ENCODE measurements at regions not wholly inside any gene's neighbourhood (a gene's known extent, or its start where the extent isn't known, plus 50 kb on each side); places are given as distances from the start of the nearest gene placed in this dataset.

DNA sequence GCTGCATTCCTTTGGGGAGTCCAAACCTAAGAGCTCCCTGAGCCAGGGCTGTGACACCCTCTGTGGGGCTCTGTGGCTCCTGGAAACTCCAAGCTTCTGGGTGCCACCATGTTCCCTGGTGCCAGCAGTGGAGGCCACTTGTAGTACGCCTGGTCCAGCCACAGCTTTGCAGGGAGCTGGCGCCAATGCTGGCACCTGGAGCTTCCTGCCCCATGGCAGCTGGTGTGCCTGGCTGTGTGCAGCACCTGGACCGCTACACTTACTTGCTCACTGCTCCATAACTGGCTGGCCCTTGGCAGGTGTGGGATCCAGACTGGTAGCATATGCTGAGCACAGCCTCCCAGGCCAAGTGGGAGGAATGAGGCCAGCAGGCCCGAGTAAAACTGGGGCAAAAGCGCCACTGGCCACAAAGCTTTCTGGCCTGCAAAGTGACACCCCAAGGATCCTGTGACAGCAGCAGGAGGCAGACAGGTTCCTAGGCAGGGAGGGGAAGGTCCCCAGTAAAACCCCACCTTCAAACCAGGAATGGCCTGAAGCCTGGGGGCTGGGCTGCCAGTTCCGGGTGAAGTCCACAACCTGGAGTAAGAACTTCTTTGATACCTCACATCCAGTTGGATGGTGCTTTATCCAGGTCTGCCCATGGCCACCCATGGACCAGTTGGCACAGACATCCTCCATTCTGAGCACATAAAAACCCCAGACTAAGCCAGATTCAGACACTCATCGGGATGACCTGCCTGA is 461.0 kb downstream of the TBC1D32 start:
- Mint-ChIP-seq H3K9me3 (peaks cover 31% of the 10 kb centered on the region), H3K4me1 (ENCODE audit: low read depth) (no peaks in the 10 kb centered on the region), H3K27ac (no peak overlapping the region), H3K4me3 (no peak overlapping the region), H3K27me3 (ENCODE audit: insufficient read depth) (no peaks in the 10 kb centered on the region), H3K36me3 (ENCODE audit: low read depth) (no peaks in the 10 kb centered on the region; the same call in 1 of the 2 replicates)
- DNase-seq, result no peak
- no peak for TF ChIP-seq CTCF (IDR thresholded peaks at IDR 0.05)

DNA sequence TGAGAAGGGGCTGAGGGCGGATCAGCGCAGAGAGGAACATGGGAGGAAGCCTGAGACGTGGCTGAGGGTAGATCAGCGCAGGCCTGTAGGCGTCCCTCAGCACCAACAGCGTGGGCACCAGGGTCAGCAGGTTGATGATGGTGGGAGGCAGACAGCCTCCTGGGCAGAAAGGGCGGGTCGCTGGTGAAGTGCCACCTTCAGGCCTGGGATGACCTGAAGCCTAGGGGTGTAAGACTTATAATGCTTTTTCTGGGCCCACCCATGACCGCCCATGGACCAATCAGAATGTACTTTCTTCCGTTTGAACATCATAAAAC is 462.1 kb downstream of the TBC1D32 start:
- Mint-ChIP-seq H3K36me3 (ENCODE audit: low read depth) (no peaks in the 10 kb centered on the region), H3K27ac (no peak overlapping the region), H3K9me3 (peaks cover 26% of the 10 kb centered on the region), H3K4me1 (ENCODE audit: low read depth) (no peaks in the 10 kb centered on the region), H3K4me3 (no peak overlapping the region), H3K27me3 (ENCODE audit: insufficient read depth) (no peaks in the 10 kb centered on the region)
- DNase-seq, result no peak
- TF ChIP-seq CTCF (IDR thresholded peaks at IDR 0.05), result no peak

- no peaks in the 10 kb centered on the region for H3K27me3 Mint-ChIP-seq (ENCODE audit: insufficient read depth)
- peaks cover 27% of the 10 kb centered on the region for H3K9me3 Mint-ChIP-seq
- H3K4me3 Mint-ChIP-seq, result no peak overlapping the region
- H3K27ac Mint-ChIP-seq, result no peak overlapping the region
- TF ChIP-seq CTCF (IDR thresholded peaks at IDR 0.05), result no peak
- H3K36me3 Mint-ChIP-seq (ENCODE audit: low read depth), result no peaks in the 10 kb centered on the region
- H3K4me1 Mint-ChIP-seq (ENCODE audit: low read depth), result no peaks in the 10 kb centered on the region
- no peak for DNase-seq
Measured at GRCh38 chr6:120871416-120872261, 462.6 kb downstream of the TBC1D32 start.

- DNase-seq, result no peak
- H3K4me1 Mint-ChIP-seq (ENCODE audit: low read depth), result no peaks in the 10 kb centered on the region
- H3K4me3 Mint-ChIP-seq, result no peak overlapping the region
- H3K27ac Mint-ChIP-seq, result no peak overlapping the region
- H3K36me3 Mint-ChIP-seq (ENCODE audit: low read depth), result no peaks in the 10 kb centered on the region
- TF ChIP-seq CTCF (IDR thresholded peaks at IDR 0.05), result no peak
- H3K9me3 Mint-ChIP-seq, result peaks cover 25% of the 10 kb centered on the region
- no peaks in the 10 kb centered on the region; the same call in 1 of the 2 replicates for H3K27me3 Mint-ChIP-seq (ENCODE audit: insufficient read depth)
Measured at GRCh38 chr6:120869397-120869796, 464.9 kb downstream of the TBC1D32 start.

DNA sequence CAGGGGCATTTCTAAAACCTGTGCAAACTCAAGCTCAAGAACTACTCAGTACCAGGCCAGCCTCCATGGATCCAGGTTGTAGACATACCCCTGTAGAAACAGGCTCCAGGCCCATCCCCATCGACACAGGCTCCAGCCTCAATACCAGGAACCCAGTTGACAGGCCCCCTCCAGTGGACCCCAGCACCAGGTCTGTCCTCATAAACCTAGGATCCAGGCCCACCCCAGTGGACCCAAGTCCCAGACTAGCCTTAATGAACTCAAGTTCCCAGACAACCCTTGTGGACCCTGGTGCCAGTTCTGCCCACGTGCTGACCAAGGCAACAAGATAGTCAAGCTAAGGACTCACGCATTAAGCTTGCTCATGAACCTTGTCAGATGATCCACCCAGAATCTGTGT is 476.9 kb downstream of the TBC1D32 start:
- Mint-ChIP-seq H3K27ac (no peak overlapping the region), H3K9me3 (peaks cover 23% of the 10 kb centered on the region), H3K36me3 (ENCODE audit: low read depth) (no peaks in the 10 kb centered on the region; the same call in 1 of the 2 replicates), H3K4me1 (ENCODE audit: low read depth) (no peaks in the 10 kb centered on the region), H3K4me3 (no peak overlapping the region), H3K27me3 (ENCODE audit: insufficient read depth) (no peaks in the 10 kb centered on the region)
- TF ChIP-seq CTCF (IDR thresholded peaks at IDR 0.05), result no peak
- no peak for DNase-seq

Measured in HFFc6 (cell line).